CD4-positive, alpha-beta T cell treated with Interleukin-15 for 1 hour (primary cell): ENCODE measurements at regions not wholly inside any gene's neighbourhood (a gene's known extent, or its start where the extent isn't known, plus 50 kb on each side); places are given as distances from the start of the nearest gene placed in this dataset.

ENCODE experiments used
- DNase-seq: peaks from one replicate; pipeline ENCODE4 v3.0.0-alpha.2; 2020

GRCh38 chr3:86708893-86709292, 282.1 kb downstream of the VGLL3 start:
- no peak for DNase-seq

GRCh38 chr3:86702381-86702958, 288.5 kb downstream of the VGLL3 start:
- DNase-seq, result no peak

GRCh38 chr3:86695752-86696151, 295.2 kb downstream of the VGLL3 start:
- DNase-seq, result no peak

GRCh38 chr3:86673991-86674390, 317.0 kb downstream of the VGLL3 start:
- no peak for DNase-seq

- no peak for DNase-seq
Measured at GRCh38 chr3:86661817-86662216, 329.1 kb downstream of the VGLL3 start.

GRCh38 chr3:86658876-86659275, 332.1 kb downstream of the VGLL3 start:
- DNase-seq, result no peak

- no peak for DNase-seq
Measured at GRCh38 chr3:86654806-86655460, 336.0 kb downstream of the VGLL3 start.

GRCh38 chr3:86653661-86654205, 337.2 kb downstream of the VGLL3 start:
- DNase-seq, result no peak

GRCh38 chr3:86648087-86648486, 342.9 kb downstream of the VGLL3 start:
- DNase-seq, result no peak

GRCh38 chr3:86645756-86646155, 345.2 kb downstream of the VGLL3 start:
- DNase-seq, result no peak

GRCh38 chr3:86634361-86634760, 356.6 kb downstream of the VGLL3 start:
- no peak for DNase-seq

- no peak for DNase-seq
Measured at GRCh38 chr3:86629511-86629910, 361.4 kb downstream of the VGLL3 start.

- DNase-seq, result no peak
Measured at GRCh38 chr3:86624192-86624591, 366.8 kb downstream of the VGLL3 start.

GRCh38 chr3:86618706-86619105, 372.2 kb downstream of the VGLL3 start:
- no peak for DNase-seq

- no peak for DNase-seq
Measured at GRCh38 chr3:86605166-86605565, 385.8 kb downstream of the VGLL3 start.

GRCh38 chr3:86595696-86596095, 395.3 kb downstream of the VGLL3 start:
- DNase-seq, result no peak

- no peak for DNase-seq
Measured at GRCh38 chr3:86594838-86595237, 396.1 kb downstream of the VGLL3 start.

- no peak for DNase-seq
Measured at GRCh38 chr3:86578071-86578470, 412.9 kb downstream of the VGLL3 start.

GRCh38 chr3:86563400-86563970, 427.5 kb downstream of the VGLL3 start:
- no peak for DNase-seq

GRCh38 chr3:86562090-86562489, 428.9 kb downstream of the VGLL3 start:
- no peak for DNase-seq

GRCh38 chr3:86561215-86561614, 429.7 kb downstream of the VGLL3 start:
- DNase-seq, result no peak

GRCh38 chr3:86554383-86554782, 436.6 kb downstream of the VGLL3 start:
- DNase-seq, result no peak

- no peak for DNase-seq
Measured at GRCh38 chr3:86547692-86548091, 443.3 kb downstream of the VGLL3 start.

GRCh38 chr3:86537171-86537570, 453.8 kb downstream of the VGLL3 start:
- no peak for DNase-seq
